Brain microvascular endothelial cell (primary cell): ENCODE measurements at regions not wholly inside any gene's neighbourhood (a gene's known extent, or its start where the extent isn't known, plus 50 kb on each side); places are given as distances from the start of the nearest gene placed in this dataset.

Experiments used
- DNase-seq: peaks from one replicate; pipeline ENCODE4 v3.0.0-alpha.2; 2020
- H3K27ac ChIP-seq: fragments of 250-450 bp; sonication (Bioruptor Pico); 2 replicates; pipeline ENCODE4 v1.5.1; 2020; ENCODE audit warnings: mild to moderate bottlenecking, moderate library complexity
- H3K27me3 ChIP-seq: fragments of 250-450 bp; sonication (Bioruptor Pico); replicated peaks from 2 replicates; pipeline ENCODE4 v1.5.1; 2020; ENCODE audit warnings: mild to moderate bottlenecking
- H3K36me3 ChIP-seq: fragments of 250-450 bp; sonication (Bioruptor Pico); replicated peaks from 2 replicates; pipeline ENCODE4 v1.5.1; 2020; ENCODE audit warnings: mild to moderate bottlenecking
- H3K4me3 ChIP-seq: 2 replicates; pipeline ENCODE4 v1.5.1; 2011; ENCODE audit warnings: low read depth, mild to moderate bottlenecking, control low read depth, low read length, moderate library complexity
- CTCF ChIP-seq: IDR thresholded peaks from 2 replicates; pipeline ENCODE4 v1.5.1; 2011; ENCODE audit warnings: low read depth, mild to moderate bottlenecking, moderate library complexity, low read length, control low read depth, inconsistent platforms; ENCODE audit errors: missing control alignments
- in situ Hi-C: cut with HindIII; loops from 2 replicates; pipeline ENCODE4 v1.10.0; 2017; ENCODE audit warnings: low sequenced_read_pairs, low pct_ligation_motif_present

GRCh38 chr1:59142311-59143132 lies 154.4 kb upstream of the FGGY start:
- TF ChIP-seq CTCF, result no peak
- DNase-seq, result no peak
- H3K27ac ChIP-seq, result peak overlapping the region; percentile 2
- H3K36me3 ChIP-seq, result no peaks in the 10 kb centered on the region
- H3K27me3 ChIP-seq, result no peaks in the 10 kb centered on the region
- H3K4me3 ChIP-seq, result no peak overlapping the region
- in situ Hi-C loops, result no loop called here

- in situ Hi-C loops, result no loop called here
- no peak for TF ChIP-seq CTCF
- peak overlapping the region; percentile 3 for H3K27ac ChIP-seq
These were observed 153.8 kb upstream of the FGGY start for GRCh38 chr1:59143133-59143487.

GRCh38 chr1:59143811-59144210 lies 153.1 kb upstream of the FGGY start:
- in situ Hi-C loops, result no loop called here
- TF ChIP-seq CTCF, result no peak
- Histone ChIP-seq H3K36me3 (no peaks in the 10 kb centered on the region), H3K27me3 (no peaks in the 10 kb centered on the region), H3K27ac (no peak overlapping the region), H3K4me3 (no peak overlapping the region)
- no peak for DNase-seq

More at GRCh38 chr1:59143133-59143487, 153.8 kb upstream of the FGGY start:
- H3K36me3 ChIP-seq, result no peaks in the 10 kb centered on the region
- H3K4me3 ChIP-seq, result no peak overlapping the region
- no peaks in the 10 kb centered on the region for H3K27me3 ChIP-seq
- peak; percentile 88 for DNase-seq

GRCh38 chr1:59144959-59145358 lies 151.9 kb upstream of the FGGY start:
- no peak for DNase-seq
- no peak for TF ChIP-seq CTCF
- Histone ChIP-seq H3K27ac (no peak overlapping the region), H3K36me3 (no peaks in the 10 kb centered on the region), H3K27me3 (no peaks in the 10 kb centered on the region), H3K4me3 (no peak overlapping the region)
- in situ Hi-C loops, result no loop called here

GRCh38 chr1:59146056-59146455 lies 150.8 kb upstream of the FGGY start:
- H3K4me3 ChIP-seq, result no peak overlapping the region
- H3K36me3 ChIP-seq, result no peaks in the 10 kb centered on the region
- H3K27ac ChIP-seq, result no peak overlapping the region
- in situ Hi-C loops, result no loop called here
- no peaks in the 10 kb centered on the region for H3K27me3 ChIP-seq
- DNase-seq, result no peak
- TF ChIP-seq CTCF, result no peak
